Myocyte (in vitro differentiated cells): ENCODE measurements at regions not wholly inside any gene's neighbourhood (a gene's known extent, or its start where the extent isn't known, plus 50 kb on each side); places are given as distances from the start of the nearest gene placed in this dataset.

Experiments
- DNase-seq: peaks from one replicate; pipeline ENCODE4 v3.0.0-alpha.2; 2012; ENCODE audit warnings: low read depth

DNA sequence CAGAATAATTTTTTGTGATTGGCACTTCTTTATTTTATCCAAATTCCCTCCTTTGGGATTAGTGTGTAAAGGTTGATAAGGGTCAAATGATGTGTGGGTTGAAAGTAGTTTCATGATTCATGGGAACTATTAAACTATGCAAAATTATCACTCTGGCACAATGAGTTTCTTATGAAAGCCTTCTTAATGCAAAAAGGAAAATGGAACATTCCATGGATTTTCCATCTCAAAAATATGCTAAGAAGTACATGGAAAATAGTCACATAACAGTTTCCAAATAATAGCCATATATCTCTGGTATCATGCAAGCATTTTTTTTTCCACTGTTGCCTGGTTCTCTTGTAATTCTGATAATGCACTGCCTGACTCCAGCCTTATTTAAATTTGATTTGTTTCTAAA, 639.7 kb downstream of the NR4A2 start:
- DNase-seq: no peak

- DNase-seq: no peak
Measured at GRCh38 chr2:155692106-155692505, 640.4 kb downstream of the NR4A2 start.

DNA sequence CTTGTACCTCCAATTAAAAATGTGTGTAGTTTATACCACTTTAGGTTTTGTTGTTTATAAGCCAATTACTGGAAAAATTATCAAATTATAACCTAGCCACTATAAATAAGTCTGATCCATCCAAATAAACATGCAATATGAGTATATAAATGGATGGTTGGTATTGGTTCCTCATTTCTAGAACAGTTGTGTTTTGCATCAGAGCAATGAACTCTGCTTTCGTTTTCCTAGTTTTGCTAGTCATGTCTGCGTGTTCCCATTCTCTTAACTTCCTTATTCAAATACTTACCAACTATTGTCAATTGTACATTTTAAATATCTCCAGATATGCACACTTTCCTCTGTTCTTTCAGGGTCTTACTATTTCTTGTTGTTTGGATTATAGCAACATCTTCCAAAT, 641.7 kb downstream of the NR4A2 start:
- DNase-seq: no peak

DNA sequence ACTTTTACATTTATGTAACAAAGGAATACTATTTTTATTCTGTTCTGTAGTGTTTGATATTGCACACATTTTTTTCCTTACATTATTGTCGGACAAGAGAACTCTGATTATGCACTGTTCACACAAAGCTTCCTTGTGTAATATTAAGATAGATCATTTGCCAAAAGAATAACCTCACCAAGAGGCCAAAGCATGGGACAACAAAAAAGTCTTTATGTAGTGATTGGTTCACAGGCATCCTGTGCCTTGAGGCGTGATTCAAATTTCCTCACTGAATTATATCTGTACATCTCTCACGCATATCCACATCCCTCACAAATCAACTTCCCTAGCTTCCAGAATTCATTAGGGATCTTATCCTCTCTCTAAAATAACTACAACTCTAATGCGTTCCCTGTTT, 642.7 kb downstream of the NR4A2 start:
- DNase-seq: no peak

DNA sequence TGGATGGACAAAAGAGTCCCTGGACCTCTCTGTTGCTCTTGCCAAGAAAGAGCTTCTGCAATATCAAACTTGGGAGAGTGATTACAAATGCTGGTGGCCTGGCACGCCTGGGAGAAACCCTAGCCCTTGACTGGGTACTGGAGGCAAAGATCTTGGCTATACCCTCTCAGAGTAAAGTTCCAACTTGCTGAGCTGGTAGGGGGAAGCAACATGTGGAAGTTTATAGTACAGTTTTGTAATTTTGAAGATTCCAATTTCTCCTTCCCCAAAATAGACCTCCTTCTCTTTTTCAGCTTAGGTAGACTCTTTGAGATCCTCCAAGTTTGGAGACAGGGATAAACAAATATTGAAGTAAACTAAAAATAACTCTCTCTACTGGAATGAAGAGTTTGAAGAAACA, 645.3 kb downstream of the NR4A2 start:
- DNase-seq: no peak

GRCh38 chr2:155679647-155680046, 652.9 kb downstream of the NR4A2 start:
- DNase-seq: no peak

DNA sequence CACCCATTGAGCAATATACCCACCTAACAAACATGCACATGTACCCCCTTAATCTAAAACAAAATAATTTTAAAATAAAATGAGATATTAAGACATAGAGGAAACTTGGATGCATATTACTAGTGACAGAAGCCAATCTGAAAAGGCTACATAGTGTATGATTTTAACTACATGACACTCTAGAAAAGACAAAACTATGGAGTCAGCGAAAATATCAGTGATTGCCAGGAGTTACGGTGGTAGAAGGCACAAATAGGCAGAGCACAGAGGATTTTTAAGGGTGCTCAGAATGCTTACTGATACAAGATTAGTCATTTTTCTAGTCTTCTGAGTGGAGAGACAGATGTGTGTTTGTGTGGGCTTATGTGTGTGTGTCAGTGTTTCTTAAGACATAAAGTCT, 656.6 kb downstream of the NR4A2 start:
- no peak for DNase-seq

GRCh38 chr2:155665704-155666103, 666.8 kb downstream of the NR4A2 start:
- DNase-seq: no peak

DNA sequence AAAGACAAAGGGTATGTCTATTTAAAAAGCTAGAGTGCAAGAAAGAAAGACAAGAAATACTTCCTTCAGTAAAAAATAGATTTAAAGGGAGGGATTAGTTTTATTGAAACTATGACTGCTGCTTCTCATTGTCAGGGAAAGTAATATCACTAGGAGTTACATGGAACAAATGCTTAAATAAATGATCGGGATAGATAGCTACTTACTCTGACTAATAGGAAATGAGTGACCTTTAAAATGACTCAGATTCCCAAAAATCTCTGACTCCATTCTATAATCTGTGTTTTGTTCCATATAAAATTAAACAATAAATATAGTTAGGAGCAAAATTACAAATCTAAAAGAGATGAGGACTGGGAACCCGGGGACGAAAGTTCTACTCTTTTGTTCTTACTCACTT, 669.3 kb downstream of the NR4A2 start:
- no peak for DNase-seq

DNA sequence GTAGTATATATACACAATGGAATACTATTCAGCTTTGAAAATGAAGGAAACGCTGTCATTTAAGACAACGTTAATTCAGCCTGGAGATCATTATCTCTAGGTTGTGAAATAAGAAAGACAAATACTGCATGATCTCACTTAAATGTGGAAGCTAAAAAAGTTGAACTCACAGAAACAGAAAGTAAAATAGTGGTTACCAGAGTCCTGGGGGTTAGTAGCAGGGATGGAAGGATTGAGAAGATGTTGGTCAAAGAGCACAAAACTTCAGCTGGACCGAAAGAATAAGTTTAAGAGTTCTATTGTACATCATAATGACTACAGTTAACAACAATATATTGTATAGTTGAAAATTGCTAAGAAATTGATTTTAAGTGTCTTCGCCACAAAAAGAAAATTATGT, 670.3 kb downstream of the NR4A2 start:
- DNase-seq: no peak

DNA sequence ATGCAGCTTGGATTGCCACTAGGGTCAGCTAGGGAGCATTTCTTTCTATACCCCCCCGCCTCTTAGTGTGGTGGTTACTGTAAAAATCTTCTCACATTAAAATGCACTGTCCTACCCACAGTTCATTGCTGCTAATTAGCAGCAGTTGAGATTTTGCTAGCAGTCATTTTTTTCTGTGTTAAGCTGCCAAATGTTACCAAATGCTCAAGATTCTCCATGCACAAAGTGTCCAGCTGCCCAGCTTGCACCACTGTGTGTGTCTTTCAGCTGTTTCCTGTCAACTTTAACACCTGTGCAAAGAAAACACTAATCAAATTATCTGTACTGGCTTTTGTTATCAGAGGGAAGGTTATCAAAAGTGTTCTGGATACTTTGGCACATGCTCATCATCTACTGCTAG, 679.3 kb downstream of the NR4A2 start:
- DNase-seq: no peak

DNA sequence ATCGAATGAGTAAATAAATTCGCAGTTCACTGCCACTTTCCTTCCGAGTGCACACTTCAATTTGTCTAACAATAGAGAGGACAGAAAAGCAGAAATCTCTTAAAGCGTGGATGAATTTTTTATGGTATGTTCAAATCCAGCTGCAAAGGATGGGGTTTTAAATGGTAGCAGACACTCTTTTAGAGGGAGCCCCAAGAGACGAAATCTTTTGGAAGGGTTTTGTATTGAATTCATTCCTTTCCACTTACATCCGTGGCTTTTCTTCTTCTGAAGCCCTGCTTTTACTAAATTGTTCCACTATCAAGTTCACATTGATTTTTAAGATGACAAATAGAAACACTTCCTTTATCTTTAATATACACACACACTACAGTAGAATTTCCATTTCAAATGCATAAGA, 680.7 kb downstream of the NR4A2 start:
- DNase-seq: no peak

DNA sequence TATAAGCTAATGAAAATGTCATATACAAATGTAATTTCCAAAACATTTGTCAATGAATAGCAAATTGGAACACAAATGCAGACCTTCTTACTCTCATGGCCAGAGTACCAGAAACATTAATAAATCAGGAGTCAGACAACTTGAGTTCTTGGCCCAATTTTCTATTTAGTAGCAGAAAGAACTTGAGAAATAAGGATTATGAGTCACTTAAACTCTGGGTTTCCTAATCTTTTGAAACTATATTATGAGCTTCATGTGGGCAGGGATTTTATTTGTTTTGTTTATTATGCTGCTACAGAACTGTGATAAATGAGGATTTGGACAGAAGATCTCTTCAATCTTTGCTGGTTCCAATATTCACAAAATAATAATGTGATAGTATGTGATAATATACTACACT, 686.7 kb downstream of the NR4A2 start:
- no peak for DNase-seq

GRCh38 chr2:155643056-155643775, 689.3 kb downstream of the NR4A2 start:
- DNase-seq: no peak

- DNase-seq: peak; percentile 55
Measured at GRCh38 chr2:155633887-155634570, 698.5 kb downstream of the NR4A2 start.

DNA sequence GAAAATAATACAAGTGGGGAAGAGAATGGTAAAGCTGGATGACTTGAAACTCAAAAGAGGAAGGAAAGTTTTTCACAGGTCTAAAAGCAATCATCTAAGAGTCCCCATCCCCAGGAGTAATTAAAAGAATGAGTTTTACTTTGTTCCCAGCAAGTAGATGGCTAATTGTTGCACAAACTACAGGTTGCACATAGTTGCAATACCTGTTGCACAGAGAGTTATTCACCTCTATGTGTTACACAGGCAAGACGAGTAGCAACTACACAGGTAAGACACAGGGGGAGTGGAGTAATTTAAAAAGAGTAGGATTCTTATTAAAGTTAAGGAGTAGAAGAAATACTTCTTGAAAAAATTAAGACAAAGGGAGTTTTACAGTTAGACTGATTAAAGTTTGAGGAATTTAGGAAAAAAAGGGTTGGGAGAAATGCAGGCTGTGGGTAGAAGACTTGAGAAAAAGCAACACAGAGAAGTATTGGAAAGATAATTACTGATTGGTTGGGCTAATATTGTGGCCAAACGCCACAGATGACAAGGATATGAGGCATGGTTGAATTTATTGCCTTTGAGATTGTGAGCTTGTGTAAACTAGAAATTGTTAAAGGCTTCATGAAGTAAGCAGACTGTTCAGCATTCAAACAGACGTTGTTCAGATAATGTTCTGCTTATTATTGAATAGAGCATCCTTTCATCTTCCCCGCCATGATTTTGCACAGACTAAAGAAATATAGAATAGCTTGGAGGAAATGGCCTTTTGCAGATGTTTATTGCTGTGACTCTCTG, 699.3 kb downstream of the NR4A2 start:
- DNase-seq: no peak

DNA sequence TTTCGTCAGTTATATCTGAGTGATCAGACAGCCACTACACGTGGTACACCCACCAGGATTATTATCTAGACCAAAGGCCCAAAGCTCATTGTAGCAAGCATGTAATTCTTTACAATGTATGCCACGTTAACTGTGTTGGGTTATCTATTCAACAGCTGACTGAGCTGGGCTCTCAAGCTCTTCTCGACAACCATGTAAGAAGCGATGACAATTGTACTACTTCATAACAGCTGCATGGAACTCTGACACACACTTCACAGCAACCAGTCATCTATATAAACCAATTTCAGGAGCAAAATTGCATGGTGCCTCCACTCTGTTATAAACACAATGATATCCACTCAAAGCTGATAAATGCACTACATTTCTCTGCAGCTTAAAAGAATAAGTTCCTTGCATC, 701.8 kb downstream of the NR4A2 start:
- DNase-seq: peak; percentile 2

- no peak for DNase-seq
Measured at GRCh38 chr2:155622443-155622842, 710.1 kb downstream of the NR4A2 start.

GRCh38 chr2:155600914-155601760, 731.4 kb downstream of the NR4A2 start:
- no peak for DNase-seq

DNA sequence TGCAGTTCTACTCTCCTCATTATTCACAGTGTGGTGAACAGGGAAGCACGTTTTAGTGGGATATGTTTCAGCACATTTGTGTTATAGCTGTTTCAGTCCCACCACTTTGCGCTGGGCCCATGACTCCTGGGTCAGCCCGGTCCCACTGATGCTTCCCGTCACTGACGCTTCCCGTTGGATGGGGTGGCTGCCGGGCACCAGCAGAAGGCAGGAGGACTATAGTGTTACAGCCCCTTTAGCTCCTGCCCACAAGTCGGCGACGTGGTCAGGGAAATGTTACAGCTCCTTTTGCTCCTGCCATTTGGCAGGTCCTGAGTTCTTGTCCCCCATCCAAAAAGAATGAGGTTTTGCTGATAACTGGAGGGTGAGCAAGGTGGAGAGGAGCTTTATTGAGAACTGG, 732.2 kb downstream of the NR4A2 start:
- DNase-seq: no peak

DNA sequence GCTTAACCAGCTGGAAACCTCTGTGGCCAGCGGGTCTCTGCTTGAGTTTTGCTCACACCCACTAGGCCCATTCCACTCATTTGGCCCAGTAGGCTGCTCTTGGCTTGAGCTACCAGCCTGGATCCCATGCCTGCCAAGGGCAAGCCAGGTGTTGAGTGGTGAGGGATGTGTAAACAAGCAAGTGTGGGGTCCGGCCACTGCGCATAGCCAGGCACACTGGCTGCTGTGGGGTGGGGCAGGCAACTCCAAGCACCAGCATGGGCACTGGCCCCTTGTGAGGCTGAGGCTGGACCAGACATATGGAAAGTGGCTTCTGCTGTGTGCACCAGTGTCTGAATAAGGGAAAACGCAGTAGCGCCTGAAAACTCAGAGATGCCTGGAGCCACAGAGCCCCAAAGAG, 732.7 kb downstream of the NR4A2 start:
- no peak for DNase-seq
